SK-MEL-5 (cell line): ENCODE measurements at regions not wholly inside any gene's neighbourhood (a gene's known extent, or its start where the extent isn't known, plus 50 kb on each side); places are given as distances from the start of the nearest gene placed in this dataset.

ENCODE experiments used
- DNase-seq: peaks from one replicate; pipeline ENCODE4 v3.0.0-alpha.2; 2016; ENCODE audit warnings: low read depth, low spot score
- in situ Hi-C: cut with HindIII; loops from 2 replicates; pipeline ENCODE4 v1.10.0; 2016; ENCODE audit warnings: low sequenced_read_pairs, high pct_unique_total_duplicates, low pct_unique_long_range_greater_than_20kb

GRCh38 chr12:13304924-13305323, 108.4 kb downstream of the EMP1 start:
- DNase-seq, result no peak
- in situ Hi-C loops, result no loop called here

GRCh38 chr12:13299457-13299856, 102.9 kb downstream of the EMP1 start:
- DNase-seq, result no peak
- in situ Hi-C loops, result loop anchor here (25.0 kb wide), 1 partner anchor 163 kb away; no protein-coding TSS in a partner anchor

- no peak for DNase-seq
- in situ Hi-C loops, result loop anchor here (25.0 kb wide), 1 partner anchor 169 kb away; no protein-coding TSS in a partner anchor
Observed at GRCh38 chr12:13293096-13293495, 96.6 kb downstream of the EMP1 start.

- in situ Hi-C loops, result loop anchor here (25.0 kb wide), 1 partner anchor 173 kb away; no protein-coding TSS in a partner anchor
- no peak for DNase-seq
Observed at GRCh38 chr12:13289653-13290289, 93.2 kb downstream of the EMP1 start.

- no peak for DNase-seq
- in situ Hi-C loops, result loop anchor here (25.0 kb wide), 1 partner anchor 173 kb away; no protein-coding TSS in a partner anchor
Observed at GRCh38 chr12:13288937-13289652, 92.6 kb downstream of the EMP1 start.

- DNase-seq, result no peak
- in situ Hi-C loops, result loop anchor here (25.0 kb wide), 1 partner anchor 174 kb away; no protein-coding TSS in a partner anchor
Observed at GRCh38 chr12:13288501-13288900, 92.0 kb downstream of the EMP1 start.

- in situ Hi-C loops, result loop anchor here (25.0 kb wide), 1 partner anchor 178 kb away; no protein-coding TSS in a partner anchor
- no peak for DNase-seq
Observed at GRCh38 chr12:13283867-13284266, 87.3 kb downstream of the EMP1 start.

GRCh38 chr12:13282861-13283260, 86.3 kb downstream of the EMP1 start:
- in situ Hi-C loops, result loop anchor here (25.0 kb wide), 1 partner anchor 179 kb away; no protein-coding TSS in a partner anchor
- no peak for DNase-seq

GRCh38 chr12:13278249-13278787, 81.8 kb downstream of the EMP1 start:
- in situ Hi-C loops, result loop anchor here (25.0 kb wide), 1 partner anchor 184 kb away; no protein-coding TSS in a partner anchor
- peak; percentile 59 for DNase-seq

- in situ Hi-C loops, result loop anchor here (25.0 kb wide), 1 partner anchor 185 kb away; no protein-coding TSS in a partner anchor
- DNase-seq, result no peak
Observed at GRCh38 chr12:13277293-13277692, 80.8 kb downstream of the EMP1 start.

- no peak for DNase-seq
- in situ Hi-C loops, result loop anchor here (25.0 kb wide), 1 partner anchor 187 kb away; no protein-coding TSS in a partner anchor
Observed at GRCh38 chr12:13275241-13276085, 78.9 kb downstream of the EMP1 start.

- in situ Hi-C loops, result no loop called here
- no peak for DNase-seq
Observed at GRCh38 chr12:13273850-13274249, 77.3 kb downstream of the EMP1 start.

GRCh38 chr12:13273097-13273496, 76.6 kb downstream of the EMP1 start:
- in situ Hi-C loops, result no loop called here
- DNase-seq, result no peak

GRCh38 chr12:13270817-13271216, 74.3 kb downstream of the EMP1 start:
- in situ Hi-C loops, result no loop called here
- DNase-seq, result no peak
